Endothelial cell of umbilical vein (primary cell): ENCODE measurements at regions not wholly inside any gene's neighbourhood (a gene's known extent, or its start where the extent isn't known, plus 50 kb on each side); places are given as distances from the start of the nearest gene placed in this dataset.

ENCODE experiments used
- BruUV-seq: library from RNA; stranded (reverse); fragments of 400-500 nt; replicated peaks from 2 replicates; lab custom pipeline; 2021; lab: Mats Ljungman, UMichigan
- CTCF ChIA-PET: fragments of 300-600, 350-600 bp; sonication (Branson Sonifier 250); formaldehyde crosslinking; loops from one replicate; lab custom pipeline; 2021; ENCODE audit warnings: antibody characterized with exemption, inconsistent platforms; lab: Charles Lee
- POLR2A ChIA-PET: fragments of 300-600, 350-600 bp; sonication (Branson Sonifier 250); formaldehyde crosslinking; loops from one replicate; lab custom pipeline; 2021; ENCODE audit warnings: antibody characterized with exemption, inconsistent platforms; lab: Charles Lee
- DNase-seq: peaks from one replicate; pipeline ENCODE4 v3.0.0-alpha.2; 2011; ENCODE audit warnings: low read depth, low spot score
- FAIRE-seq: peaks from 2 replicates; lab custom pipeline; 2011; peaks lifted over from hg19 to GRCh38; lab: Jason Lieb, UNC
- H2AFZ ChIP-seq: 2 replicates; pipeline ENCODE4 v1.6.0; 2012; ENCODE audit warnings: low read depth, low read length, control low read depth, inconsistent platforms
- H3K27ac ChIP-seq: 2 replicates; pipeline ENCODE4 v1.5.1; 2011; ENCODE audit warnings: low read depth, mild to moderate bottlenecking, control low read depth, low read length, moderate library complexity; ENCODE audit not compliant: insufficient read depth
- H3K27me3 ChIP-seq, 2 experiments: 2 replicates each; pipeline versions ENCODE4 v1.6.0 to v1.6.1; 2011; ENCODE audit warnings: low read length in 2 of 2, mixed read lengths in 1 of 2; ENCODE audit not compliant: control insufficient read depth in 2 of 2, insufficient read depth in 2 of 2
- H3K36me3 ChIP-seq, 2 experiments: 2 replicates in 1 of 2; 3 replicates in 1 of 2; pipeline ENCODE4 v1.5.1; 2011; ENCODE audit warnings: low read length in 2 of 2, mild to moderate bottlenecking in 1 of 2, moderate library complexity in 1 of 2; ENCODE audit not compliant: control insufficient read depth in 2 of 2, insufficient read depth in 2 of 2; ENCODE audit errors: extremely low read depth in 1 of 2
- H3K4me1 ChIP-seq: 3 replicates; pipeline ENCODE4 v1.5.1; 2011; ENCODE audit warnings: mild to moderate bottlenecking, low read length; ENCODE audit not compliant: control insufficient read depth, insufficient read depth; ENCODE audit errors: extremely low read depth
- H3K4me2 ChIP-seq: 2 replicates; pipeline ENCODE4 v1.6.1; 2011; ENCODE audit warnings: low read length, control low read depth, mixed read lengths; ENCODE audit not compliant: insufficient read depth
- H3K4me3 ChIP-seq, 3 experiments: fragments of 200-600 bp in 1 of 3; sonication (generic), shearing (Covaris generic) in 1 of 3; replicated peaks in 1 of 3; 2 replicates each; pipeline ENCODE4 v1.5.1; 2011 to 2016; ENCODE audit warnings: control low read depth in 3 of 3, low read length in 3 of 3, mild to moderate bottlenecking in 2 of 3, inconsistent platforms in 1 of 3, low read depth in 1 of 3, moderate library complexity in 1 of 3; ENCODE audit not compliant: insufficient read depth in 1 of 3
- H3K79me2 ChIP-seq: 2 replicates; pipeline ENCODE4 v1.6.0; 2012; ENCODE audit warnings: low read length, inconsistent platforms; ENCODE audit not compliant: control insufficient read depth, insufficient read depth
- H3K9ac ChIP-seq: replicated peaks from 2 replicates; pipeline ENCODE3; 2011; ENCODE audit warnings: low read length, control low read depth; ENCODE audit not compliant: insufficient read depth; ENCODE audit errors: extremely low read depth
- H3K9me1 ChIP-seq: replicated peaks from 3 replicates; pipeline ENCODE4 v1.6.0; 2011; ENCODE audit warnings: mild to moderate bottlenecking, low read length; ENCODE audit not compliant: control insufficient read depth, insufficient read depth; ENCODE audit errors: extremely low read depth
- H3K9me3 ChIP-seq: replicated peaks from 2 replicates; pipeline ENCODE4 v1.5.1; 2012; ENCODE audit warnings: low read length, inconsistent platforms; ENCODE audit not compliant: control insufficient read depth, insufficient read depth
- H4K20me1 ChIP-seq: replicated peaks from 2 replicates; pipeline ENCODE3; 2011; ENCODE audit warnings: mild to moderate bottlenecking, low read length; ENCODE audit not compliant: control insufficient read depth, insufficient read depth; ENCODE audit errors: extremely low read depth
- EZH2 ChIP-seq: IDR thresholded peaks from 2 replicates; pipeline ENCODE4 v1.6.1; 2012; ENCODE audit warnings: borderline replicate concordance, low read depth, mild to moderate bottlenecking, moderate library complexity, low read length, inconsistent platforms; ENCODE audit not compliant: severe bottlenecking
- FOS ChIP-seq: IDR thresholded peaks from 2 replicates; pipeline ENCODE4 v1.6.1; 2011; ENCODE audit warnings: mild to moderate bottlenecking, low read length, moderate library complexity, borderline replicate concordance; ENCODE audit not compliant: insufficient read depth
- GATA2 ChIP-seq: IDR thresholded peaks from 2 replicates; pipeline ENCODE4 v1.7.0; 2011; ENCODE audit warnings: low read depth, mild to moderate bottlenecking, moderate library complexity, mixed read lengths, low read length; ENCODE audit not compliant: insufficient read length, insufficient read depth
- JUN ChIP-seq: IDR thresholded peaks from 2 replicates; pipeline ENCODE4 v1.6.1; 2011; ENCODE audit warnings: borderline replicate concordance, low read depth; ENCODE audit not compliant: insufficient read length, insufficient read depth
- dilution Hi-C: fragments of 300-500 bp; cut with MboI; formaldehyde crosslinking; loops from one replicate; pipeline ENCODE4 v1.15.0; 2019; ENCODE audit warnings: low sequenced_read_pairs; ENCODE audit not compliant: extremely low pct_ligation_motif_present
- intact Hi-C: fragments of 100-400 bp; cut with micrococcal nuclease; formaldehyde crosslinking; loops from one replicate; pipeline ENCODE4 v1.10.0; 2022
- TF ChIP-seq, protein P1 (sequence below), 2 donors: IDR thresholded peaks; 1 replicate in 1 of 2; 2 replicates in 1 of 2; pipeline ENCODE4 v1.5.1; 2011; ENCODE audit warnings: low read length in 2 of 2, mild to moderate bottlenecking in 2 of 2, moderate library complexity in 2 of 2, control low read depth in 1 of 2, inconsistent platforms in 1 of 2, low read depth in 1 of 2; ENCODE audit not compliant: insufficient read depth in 1 of 2; ENCODE audit errors: extremely low read depth in 1 of 2
- TF ChIP-seq, protein P2 (sequence below): IDR thresholded peaks from 2 replicates; pipeline ENCODE4 v1.6.1; 2011; ENCODE audit not compliant: insufficient read depth, insufficient read length

DNA sequence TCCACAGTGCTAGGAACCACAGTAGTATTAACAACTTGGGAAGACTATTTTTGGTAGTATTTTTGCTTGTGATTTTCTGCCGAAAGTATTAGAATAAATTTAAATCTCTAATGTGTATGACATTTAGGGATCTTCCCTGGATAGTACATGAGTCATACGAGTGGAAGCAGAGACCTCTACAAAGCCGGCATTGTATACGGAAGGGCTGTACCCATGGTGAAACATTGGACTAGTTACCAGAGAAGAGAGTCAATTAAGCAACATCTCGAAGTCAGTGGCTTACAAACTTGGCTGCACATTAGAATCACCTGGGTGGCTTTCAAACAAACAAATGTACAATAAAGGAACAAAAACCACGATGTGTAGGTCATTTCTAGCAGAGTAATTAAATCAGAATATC is 1131.7 kb upstream of the LRRTM1 start:
- DNase-seq (no peak), FAIRE-seq (no peak)
- Histone ChIP-seq H3K4me2 (no peak overlapping the region), H3K36me3 (no peaks in the 10 kb centered on the region), H3K4me3 (no peak overlapping the region), H4K20me1 (no peaks in the 10 kb centered on the region), H3K4me1 (no peaks in the 10 kb centered on the region), H3K9me1 (no peaks in the 10 kb centered on the region), H3K27me3 (no peaks in the 10 kb centered on the region), H3K9ac (no peak overlapping the region), H3K79me2 (no peaks in the 10 kb centered on the region), H3K27ac (no peak overlapping the region), H3K9me3 (no peaks in the 10 kb centered on the region), H2AFZ (no peak overlapping the region)
- POLR2A ChIA-PET, result no interaction called here
- no TSS peak for BruUV-seq
- intact Hi-C loops (no loop called here), dilution Hi-C loops (no loop called here)
- TF ChIP-seq FOS (no peak), JUN (no peak), EZH2 (no peak)
- TF ChIP-seq, protein P1, sequence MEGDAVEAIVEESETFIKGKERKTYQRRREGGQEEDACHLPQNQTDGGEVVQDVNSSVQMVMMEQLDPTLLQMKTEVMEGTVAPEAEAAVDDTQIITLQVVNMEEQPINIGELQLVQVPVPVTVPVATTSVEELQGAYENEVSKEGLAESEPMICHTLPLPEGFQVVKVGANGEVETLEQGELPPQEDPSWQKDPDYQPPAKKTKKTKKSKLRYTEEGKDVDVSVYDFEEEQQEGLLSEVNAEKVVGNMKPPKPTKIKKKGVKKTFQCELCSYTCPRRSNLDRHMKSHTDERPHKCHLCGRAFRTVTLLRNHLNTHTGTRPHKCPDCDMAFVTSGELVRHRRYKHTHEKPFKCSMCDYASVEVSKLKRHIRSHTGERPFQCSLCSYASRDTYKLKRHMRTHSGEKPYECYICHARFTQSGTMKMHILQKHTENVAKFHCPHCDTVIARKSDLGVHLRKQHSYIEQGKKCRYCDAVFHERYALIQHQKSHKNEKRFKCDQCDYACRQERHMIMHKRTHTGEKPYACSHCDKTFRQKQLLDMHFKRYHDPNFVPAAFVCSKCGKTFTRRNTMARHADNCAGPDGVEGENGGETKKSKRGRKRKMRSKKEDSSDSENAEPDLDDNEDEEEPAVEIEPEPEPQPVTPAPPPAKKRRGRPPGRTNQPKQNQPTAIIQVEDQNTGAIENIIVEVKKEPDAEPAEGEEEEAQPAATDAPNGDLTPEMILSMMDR (IDR thresholded peaks at IDR 0.05; ENCODE audit: extremely low read depth in 1 of 2, insufficient read depth in 1 of 2, low read depth in 1 of 2, low read length in 2 of 2), result no peak
- CTCF ChIA-PET, result no interaction called here

DNA sequence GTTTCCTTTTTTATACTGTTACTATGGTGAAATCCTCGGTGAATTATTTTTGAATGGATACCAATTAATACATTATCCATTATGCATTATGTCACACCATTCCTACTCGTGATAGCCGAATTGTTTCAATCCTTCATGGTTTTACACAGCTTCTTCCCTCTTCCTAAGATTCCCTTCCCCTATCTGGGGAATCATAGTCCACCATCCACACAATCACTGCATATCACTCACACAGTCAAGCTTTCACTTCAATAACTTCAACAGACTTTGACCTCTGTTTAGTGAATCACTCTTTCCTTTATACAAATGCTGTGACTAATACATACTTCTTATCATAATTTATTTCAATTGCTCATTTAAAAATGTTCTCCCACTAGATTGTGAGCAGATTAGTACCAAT is 1108.1 kb upstream of the LRRTM1 start:
- dilution Hi-C loops, result no loop called here
- FAIRE-seq, result no peak
- H4K20me1 ChIP-seq, result no peaks in the 10 kb centered on the region

More for the DNA sequence above, 1108.1 kb upstream of the LRRTM1 start:
- intact Hi-C loops, result no loop called here
- Histone ChIP-seq H2AFZ (no peak overlapping the region), H3K27ac (no peak overlapping the region), H3K79me2 (no peaks in the 10 kb centered on the region), H3K9me3 (no peaks in the 10 kb centered on the region), H3K4me2 (no peak overlapping the region), H3K36me3 (no peaks in the 10 kb centered on the region), H3K9me1 (no peaks in the 10 kb centered on the region), H3K27me3 (no peaks in the 10 kb centered on the region), H3K4me3 (no peak overlapping the region), H3K9ac (no peak overlapping the region), H3K4me1 (no peaks in the 10 kb centered on the region)
- ChIA-PET POLR2A (no interaction called here), CTCF (no interaction called here)
- no TSS peak for BruUV-seq
- no peak for DNase-seq
- no peak for TF ChIP-seq GATA2
- TF ChIP-seq, protein P2, sequence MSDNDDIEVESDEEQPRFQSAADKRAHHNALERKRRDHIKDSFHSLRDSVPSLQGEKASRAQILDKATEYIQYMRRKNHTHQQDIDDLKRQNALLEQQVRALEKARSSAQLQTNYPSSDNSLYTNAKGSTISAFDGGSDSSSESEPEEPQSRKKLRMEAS, result no peak
- TF ChIP-seq, protein P1 (IDR thresholded peaks at IDR 0.05; ENCODE audit: extremely low read depth in 1 of 2, insufficient read depth in 1 of 2, low read depth in 1 of 2, low read length in 2 of 2), result no peak
- TF ChIP-seq FOS, result no peak
- no peak for TF ChIP-seq JUN
